ENCODE measurements at regions not wholly inside any gene's neighbourhood (a gene's known extent, or its start where the extent isn't known, plus 50 kb on each side); places are given as distances from the start of the nearest gene placed in this dataset.

- no peak for DNase-seq
- peaks cover 0 to 17% (median 3%) of the 10 kb centered on the region in 9 donors for H3K9me3 Mint-ChIP-seq
- no peak for ATAC-seq
- POLR2A ChIA-PET, result no interaction called here
- H3K27me3 Mint-ChIP-seq, result peaks cover 0 to 3% (median 0%) of the 10 kb centered on the region in 5 donors
- peaks cover 0 to 5% (median 0%) of the 10 kb centered on the region in 3 donors for H3K36me3 Mint-ChIP-seq
- H3K27ac Mint-ChIP-seq, result peak overlapping the region in 2 of 10 donors; percentile 3 to 85
- H3K4me1 Mint-ChIP-seq, result peaks cover 26 to 88% (median 36%) of the 10 kb centered on the region in 4 donors
- no peak overlapping the region for H3K4me3 Mint-ChIP-seq
These were observed 163.9 kb upstream of the ID2 start for GRCh38 chr2:8517850-8518498.

GRCh38 chr2:8518979-8519668 is 162.7 kb upstream of the ID2 start:
- Mint-ChIP-seq H3K27ac (peak overlapping the region in 4 of 10 donors; percentile 3 to 85 (median 20)), H3K36me3 (no peaks in the 10 kb centered on the region), H3K27me3 (peaks cover 0 to 3% (median 0%) of the 10 kb centered on the region in 5 donors), H3K9me3 (peaks cover 0 to 6% (median 0%) of the 10 kb centered on the region in 9 donors), H3K4me3 (peak overlapping the region in 1 of 10 donors; percentile 2), H3K4me1 (peaks cover 26 to 89% (median 43%) of the 10 kb centered on the region in 4 donors)
- POLR2A ChIA-PET, result interaction anchor here (0.6 kb wide), 1 partner anchor 1939 kb away, joined by 5 read pairs; no protein-coding TSS in a partner anchor
- ATAC-seq (no peak), DNase-seq (no peak)

GRCh38 chr2:8520791-8521344 is 161.0 kb upstream of the ID2 start:
- peak overlapping the region in 2 of 10 donors; percentile 22 to 33 for H3K27ac Mint-ChIP-seq
- ATAC-seq (no peak), DNase-seq (no peak)

GRCh38 chr2:8522687-8523086 is 159.2 kb upstream of the ID2 start:
- H3K4me1 Mint-ChIP-seq, result peaks cover 12 to 84% (median 18%) of the 10 kb centered on the region in 4 donors
- H3K27ac Mint-ChIP-seq, result peak overlapping the region in 6 of 10 donors; percentile 1 to 85 (median 56)
- no peak for ATAC-seq

More at GRCh38 chr2:8520791-8521344, 161.0 kb upstream of the ID2 start:
- Mint-ChIP-seq H3K36me3 (no peaks in the 10 kb centered on the region), H3K27me3 (peaks cover 0 to 3% (median 0%) of the 10 kb centered on the region in 5 donors), H3K4me3 (peak overlapping the region in 1 of 10 donors; percentile 6), H3K4me1 (peaks cover 18 to 89% (median 27%) of the 10 kb centered on the region in 4 donors), H3K9me3 (no peaks in the 10 kb centered on the region)
- POLR2A ChIA-PET, result no interaction called here

GRCh38 chr2:8524388-8524787 is 157.5 kb upstream of the ID2 start:
- H3K27me3 Mint-ChIP-seq, result peaks cover 0 to 3% (median 0%) of the 10 kb centered on the region in 5 donors
- no peaks in the 10 kb centered on the region for H3K9me3 Mint-ChIP-seq
- no peak for ATAC-seq
- H3K4me3 Mint-ChIP-seq, result no peak overlapping the region
- DNase-seq, result no peak
- POLR2A ChIA-PET, result interaction anchor here (1.1 kb wide), 1 partner anchor 20 kb away, joined by 3 read pairs; no protein-coding TSS in a partner anchor
- no peaks in the 10 kb centered on the region for H3K36me3 Mint-ChIP-seq
- peaks cover 12 to 72% (median 18%) of the 10 kb centered on the region in 4 donors for H3K4me1 Mint-ChIP-seq
- peak overlapping the region in 1 of 10 donors; percentile 2 for H3K27ac Mint-ChIP-seq

More at GRCh38 chr2:8522687-8523086, 159.2 kb upstream of the ID2 start:
- POLR2A ChIA-PET, result no interaction called here
- Mint-ChIP-seq H3K36me3 (no peaks in the 10 kb centered on the region), H3K27me3 (peaks cover 0 to 3% (median 0%) of the 10 kb centered on the region in 5 donors), H3K9me3 (no peaks in the 10 kb centered on the region), H3K4me3 (peak overlapping the region in 8 of 10 donors; percentile 9 to 63 (median 26))
- DNase-seq, result peak in 1 of 10 donors; percentile 29

GRCh38 chr2:8524823-8525222 is 157.0 kb upstream of the ID2 start:
- Mint-ChIP-seq H3K27me3 (peaks cover 0 to 3% (median 0%) of the 10 kb centered on the region in 5 donors), H3K4me1 (peaks cover 15 to 69% (median 18%) of the 10 kb centered on the region in 4 donors), H3K27ac (no peak overlapping the region), H3K36me3 (no peaks in the 10 kb centered on the region), H3K9me3 (no peaks in the 10 kb centered on the region), H3K4me3 (no peak overlapping the region)
- no peak for ATAC-seq
- DNase-seq, result no peak
- POLR2A ChIA-PET, result interaction anchor here (1.1 kb wide), 1 partner anchor 19 kb away, joined by 3 read pairs; no protein-coding TSS in a partner anchor

GRCh38 chr2:8525236-8525581 is 156.6 kb upstream of the ID2 start:
- H3K4me1 Mint-ChIP-seq, result peaks cover 15 to 68% (median 19%) of the 10 kb centered on the region in 4 donors
- H3K4me3 Mint-ChIP-seq, result no peak overlapping the region
- DNase-seq (no peak), ATAC-seq (no peak)
- peaks cover 0 to 3% (median 0%) of the 10 kb centered on the region in 5 donors for H3K27me3 Mint-ChIP-seq
- H3K36me3 Mint-ChIP-seq, result no peaks in the 10 kb centered on the region
- POLR2A ChIA-PET, result interaction anchor here (1.1 kb wide), 1 partner anchor 19 kb away, joined by 3 read pairs; no protein-coding TSS in a partner anchor
- H3K27ac Mint-ChIP-seq, result no peak overlapping the region
- H3K9me3 Mint-ChIP-seq, result no peaks in the 10 kb centered on the region

GRCh38 chr2:8525582-8526402 is 156.1 kb upstream of the ID2 start:
- Mint-ChIP-seq H3K36me3 (peaks cover 0 to 2% (median 0%) of the 10 kb centered on the region in 3 donors), H3K27ac (peak overlapping the region in 1 of 10 donors; percentile 46), H3K4me3 (no peak overlapping the region), H3K9me3 (peaks cover 0 to 4% (median 0%) of the 10 kb centered on the region in 9 donors), H3K27me3 (peaks cover 0 to 3% (median 0%) of the 10 kb centered on the region in 5 donors), H3K4me1 (peaks cover 15 to 62% (median 19%) of the 10 kb centered on the region in 4 donors)
- no peak for ATAC-seq
- no peak for DNase-seq
- POLR2A ChIA-PET, result no interaction called here

GRCh38 chr2:8526403-8526696 is 155.5 kb upstream of the ID2 start:
- Mint-ChIP-seq H3K36me3 (peaks cover 0 to 8% (median 4%) of the 10 kb centered on the region in 3 donors), H3K27ac (peak overlapping the region in 1 of 10 donors; percentile 46), H3K4me3 (no peak overlapping the region), H3K9me3 (peaks cover 0 to 9% (median 4%) of the 10 kb centered on the region in 9 donors), H3K27me3 (peaks cover 0 to 3% (median 0%) of the 10 kb centered on the region in 5 donors), H3K4me1 (peaks cover 15 to 57% (median 19%) of the 10 kb centered on the region in 4 donors)
- DNase-seq, result no peak
- ATAC-seq, result no peak
- POLR2A ChIA-PET, result no interaction called here

- ATAC-seq, result no peak
These were observed 154.8 kb upstream of the ID2 start for GRCh38 chr2:8527031-8527430.

GRCh38 chr2:8527676-8528075 is 154.2 kb upstream of the ID2 start:
- Mint-ChIP-seq H3K27me3 (peaks cover 0 to 1% (median 0%) of the 10 kb centered on the region in 5 donors), H3K4me3 (no peak overlapping the region), H3K4me1 (peaks cover 9 to 43% (median 13%) of the 10 kb centered on the region in 4 donors), H3K9me3 (peaks cover 0 to 20% (median 12%) of the 10 kb centered on the region in 9 donors), H3K36me3 (peaks cover 0 to 16% (median 9%) of the 10 kb centered on the region in 3 donors), H3K27ac (no peak overlapping the region)
- ATAC-seq, result no peak
- DNase-seq, result no peak
- POLR2A ChIA-PET, result no interaction called here

More at GRCh38 chr2:8527031-8527430, 154.8 kb upstream of the ID2 start:
- no peak for DNase-seq
- H3K27me3 Mint-ChIP-seq, result peaks cover 0 to 3% (median 0%) of the 10 kb centered on the region in 5 donors
- H3K4me3 Mint-ChIP-seq, result no peak overlapping the region
- H3K27ac Mint-ChIP-seq, result no peak overlapping the region
- POLR2A ChIA-PET, result no interaction called here
- peaks cover 15 to 50% (median 18%) of the 10 kb centered on the region in 4 donors for H3K4me1 Mint-ChIP-seq
- peaks cover 0 to 16% (median 10%) of the 10 kb centered on the region in 9 donors for H3K9me3 Mint-ChIP-seq
- peaks cover 0 to 13% (median 9%) of the 10 kb centered on the region in 3 donors for H3K36me3 Mint-ChIP-seq

GRCh38 chr2:8528863-8529262 is 153.0 kb upstream of the ID2 start:
- H3K27ac Mint-ChIP-seq, result no peak overlapping the region
- H3K27me3 Mint-ChIP-seq, result no peaks in the 10 kb centered on the region
- POLR2A ChIA-PET, result no interaction called here
- ATAC-seq (no peak), DNase-seq (no peak)
- H3K9me3 Mint-ChIP-seq, result peaks cover 0 to 20% (median 12%) of the 10 kb centered on the region in 9 donors
- H3K4me3 Mint-ChIP-seq, result no peak overlapping the region
- H3K36me3 Mint-ChIP-seq, result peaks cover 0 to 16% (median 9%) of the 10 kb centered on the region in 3 donors
- H3K4me1 Mint-ChIP-seq, result peaks cover 0 to 31% (median 3%) of the 10 kb centered on the region in 4 donors
